ENCODE measurements at regions not wholly inside any gene's neighbourhood (a gene's known extent, or its start where the extent isn't known, plus 50 kb on each side); places are given as distances from the start of the nearest gene placed in this dataset.

GRCh38 chr10:29962166-29962850 is 97.1 kb downstream of the JCAD start:
- DNase-seq (ENCODE audit: low read depth in 2 of 2) = no peak

GRCh38 chr10:29961351-29961750 is 98.0 kb downstream of the JCAD start:
- DNase-seq (ENCODE audit: low read depth in 2 of 2) = no peak

- DNase-seq (ENCODE audit: low read depth in 2 of 2) = no peak
Observed at GRCh38 chr10:29960261-29960660, 99.1 kb downstream of the JCAD start.

GRCh38 chr10:29959586-29959985 is 99.8 kb downstream of the JCAD start:
- DNase-seq (ENCODE audit: low read depth in 2 of 2) = no peak

GRCh38 chr10:29958440-29958839 is 100.9 kb downstream of the JCAD start:
- DNase-seq (ENCODE audit: low read depth in 2 of 2) = no peak

- DNase-seq (ENCODE audit: low read depth in 2 of 2) = no peak
Observed at GRCh38 chr10:29957907-29958331, 101.5 kb downstream of the JCAD start.

GRCh38 chr10:29957236-29957635 is 102.2 kb downstream of the JCAD start:
- no peak for DNase-seq (ENCODE audit: low read depth in 2 of 2)

GRCh38 chr10:29956335-29956924 is 103.0 kb downstream of the JCAD start:
- DNase-seq (ENCODE audit: low read depth in 2 of 2) = no peak

- DNase-seq (ENCODE audit: low read depth in 2 of 2) = no peak
Observed at GRCh38 chr10:29955329-29955935, 104.0 kb downstream of the JCAD start.

GRCh38 chr10:29951441-29951931 is 107.9 kb downstream of the JCAD start:
- DNase-seq (ENCODE audit: low read depth in 2 of 2) = no peak

GRCh38 chr10:29950391-29950790 is 109.0 kb downstream of the JCAD start:
- no peak for DNase-seq (ENCODE audit: low read depth in 2 of 2)

GRCh38 chr10:29949411-29950011 is 109.9 kb downstream of the JCAD start:
- no peak for DNase-seq (ENCODE audit: low read depth in 2 of 2)

GRCh38 chr10:29948881-29949355 is 110.5 kb downstream of the JCAD start:
- DNase-seq (ENCODE audit: low read depth in 2 of 2) = no peak

GRCh38 chr10:29947701-29948060 is 111.7 kb downstream of the JCAD start:
- no peak for DNase-seq (ENCODE audit: low read depth in 2 of 2)

GRCh38 chr10:29946953-29947700 is 112.3 kb downstream of the JCAD start:
- DNase-seq (ENCODE audit: low read depth in 2 of 2) = no peak

- DNase-seq (ENCODE audit: low read depth in 2 of 2) = no peak
Observed at GRCh38 chr10:29946614-29946952, 112.8 kb downstream of the JCAD start.

GRCh38 chr10:29941476-29941875 is 117.9 kb downstream of the JCAD start:
- DNase-seq (ENCODE audit: low read depth in 2 of 2) = no peak

GRCh38 chr10:29932991-29933390 is 126.4 kb downstream of the JCAD start:
- no peak for DNase-seq (ENCODE audit: low read depth in 2 of 2)

- DNase-seq (ENCODE audit: low read depth in 2 of 2) = no peak
Observed at GRCh38 chr10:29931833-29932232, 127.6 kb downstream of the JCAD start.

- DNase-seq (ENCODE audit: low read depth in 2 of 2) = no peak
Observed at GRCh38 chr10:29929006-29929405, 130.4 kb downstream of the JCAD start.

- no peak for DNase-seq (ENCODE audit: low read depth in 2 of 2)
Observed at GRCh38 chr10:29926693-29927048, 132.7 kb downstream of the JCAD start.
